HEK293 (cell line): ENCODE measurements at regions not wholly inside any gene's neighbourhood (a gene's known extent, or its start where the extent isn't known, plus 50 kb on each side); places are given as distances from the start of the nearest gene placed in this dataset.

Experiments
- CTCF ChIP-seq: fragments of 450-650 bp; formaldehyde crosslinking; IDR thresholded peaks from 2 replicates; pipeline ENCODE4 v1.5.1; 2016; ENCODE audit warnings: missing biosample characterization, missing genetic modification characterization
- SP2 ChIP-seq: fragments of 450-650 bp; formaldehyde crosslinking; IDR thresholded peaks from 2 replicates; pipeline ENCODE4 v1.5.1; 2016; ENCODE audit warnings: missing biosample characterization, missing genetic modification characterization
- SP7 ChIP-seq: fragments of 450-650 bp; formaldehyde crosslinking; IDR thresholded peaks from 2 replicates; pipeline ENCODE4 v1.5.1; 2016; ENCODE audit warnings: missing biosample characterization, missing genetic modification characterization
- ZBTB1 ChIP-seq: fragments of 450-650 bp; formaldehyde crosslinking; IDR thresholded peaks from 2 replicates; pipeline ENCODE4 v1.5.1; 2016; ENCODE audit warnings: missing biosample characterization, missing genetic modification characterization
- ZBTB7A ChIP-seq: fragments of 450-650 bp; formaldehyde crosslinking; IDR thresholded peaks from 2 replicates; pipeline ENCODE4 v1.5.1; 2016; ENCODE audit warnings: low read depth, missing biosample characterization, missing genetic modification characterization
- ZBTB8A ChIP-seq: fragments of 450-650 bp; formaldehyde crosslinking; IDR thresholded peaks from 2 replicates; pipeline ENCODE4 v1.5.1; 2016; ENCODE audit warnings: missing biosample characterization, missing genetic modification characterization
- ZNF112 ChIP-seq: fragments of 450-650 bp; formaldehyde crosslinking; IDR thresholded peaks from 2 replicates; pipeline ENCODE4 v1.5.0; 2017; ENCODE audit warnings: missing biosample characterization, missing genetic modification characterization
- ZNF18 ChIP-seq: fragments of 450-650 bp; formaldehyde crosslinking; IDR thresholded peaks from 2 replicates; pipeline ENCODE4 v1.5.1; 2016; ENCODE audit warnings: missing biosample characterization, missing genetic modification characterization
- ZNF19 ChIP-seq: fragments of 450-650 bp; formaldehyde crosslinking; IDR thresholded peaks from 2 replicates; pipeline ENCODE4; 2016; ENCODE audit warnings: missing biosample characterization, missing genetic modification characterization, low read depth
- ZNF211 ChIP-seq: fragments of 450-650 bp; formaldehyde crosslinking; IDR thresholded peaks from 2 replicates; pipeline ENCODE4 v1.5.1; 2016; ENCODE audit warnings: low read depth, missing biosample characterization, missing genetic modification characterization
- ZNF274 ChIP-seq, 2 experiments: fragments of 200-500 bp in 1 of 2; fragments of 450-650 bp in 1 of 2; sonication (Bioruptor generic) in 1 of 2; formaldehyde crosslinking in 1 of 2; IDR thresholded peaks; 2 replicates each; pipeline versions ENCODE4 v1.5.1 to v1.6.1; 2014 to 2016; ENCODE audit warnings: borderline replicate concordance in 1 of 2, inconsistent platforms in 1 of 2, low read length in 1 of 2, missing biosample characterization in 1 of 2, missing genetic modification characterization in 1 of 2
- ZNF335 ChIP-seq: fragments of 450-650 bp; formaldehyde crosslinking; conservative IDR thresholded peaks from 2 replicates; pipeline ENCODE4 v1.5.1; 2016; ENCODE audit warnings: missing biosample characterization, missing genetic modification characterization
- ZNF449 ChIP-seq: fragments of 450-650 bp; formaldehyde crosslinking; IDR thresholded peaks from 2 replicates; pipeline ENCODE4 v1.5.1; 2017; ENCODE audit warnings: missing biosample characterization, mild to moderate bottlenecking, missing genetic modification characterization, moderate library complexity
- ZNF513 ChIP-seq: fragments of 450-650 bp; IDR thresholded peaks from 2 replicates; pipeline ENCODE4 v1.5.1; 2018; ENCODE audit warnings: missing biosample characterization, missing genetic modification characterization

GRCh38 chr3:35549690-35550089, 89.6 kb upstream of the ARPP21 start:
- no peak for TF ChIP-seq ZNF211
- no peak for TF ChIP-seq CTCF (tag by site-specific recombination)
- no peak for TF ChIP-seq ZNF335
- TF ChIP-seq ZNF513 = no peak
- no peak for TF ChIP-seq SP2 (tag by site-specific recombination)
- no peak for TF ChIP-seq ZBTB7A (tag by site-specific recombination)
- TF ChIP-seq SP7 (tag by site-specific recombination) = no peak
- TF ChIP-seq ZNF449 (tag by site-specific recombination) = no peak
- no peak for TF ChIP-seq ZBTB1 (tag by site-specific recombination)
- no peak for TF ChIP-seq ZNF274 (IDR thresholded peaks at IDR 0.05; ENCODE audit: low read length)
- TF ChIP-seq ZNF274 (tag by site-specific recombination; IDR thresholded peaks at IDR 0.05; ENCODE audit: borderline replicate concordance) = no peak
- no peak for TF ChIP-seq ZNF19
- no peak for TF ChIP-seq ZBTB8A
- no peak for TF ChIP-seq ZNF112 (tag by site-specific recombination)
- no peak for TF ChIP-seq ZNF18 (tag by site-specific recombination)
